H9 (cell line): ENCODE measurements at regions not wholly inside any gene's neighbourhood (a gene's known extent, or its start where the extent isn't known, plus 50 kb on each side); places are given as distances from the start of the nearest gene placed in this dataset.

ENCODE experiments used
- DNase-seq: peaks from one replicate; pipeline ENCODE4 v3.0.0-alpha.2; 2017
- H2AFZ ChIP-seq: one replicate; pipeline ENCODE4 v1.6.1; 2013; ENCODE audit warnings: mild to moderate bottlenecking, low read length, control low read depth, moderate library complexity
- H2AK5ac ChIP-seq: 2 replicates; pipeline ENCODE4 v1.6.1; 2013; ENCODE audit warnings: low read length, control low read depth, mixed read lengths; ENCODE audit not compliant: insufficient read length
- H2BK120ac ChIP-seq: one replicate; pipeline ENCODE4 v1.6.1; 2013; ENCODE audit warnings: low read depth, mild to moderate bottlenecking, low read length, control low read depth, inconsistent platforms; ENCODE audit not compliant: poor library complexity, severe bottlenecking
- H2BK12ac ChIP-seq: 2 replicates; pipeline ENCODE4 v1.6.1; 2013; ENCODE audit warnings: low read length, control low read depth, mixed read lengths, low read depth; ENCODE audit not compliant: insufficient read length
- H2BK15ac ChIP-seq: 2 replicates; pipeline ENCODE4 v1.6.1; 2013; ENCODE audit warnings: low read depth, low read length, control low read depth
- H2BK20ac ChIP-seq: one replicate; pipeline ENCODE4 v1.6.1; 2013; ENCODE audit warnings: low read depth, mild to moderate bottlenecking, low read length, control low read depth, inconsistent platforms; ENCODE audit not compliant: poor library complexity, severe bottlenecking
- H2BK5ac ChIP-seq: 2 replicates; pipeline ENCODE4 v1.6.1; 2013; ENCODE audit warnings: low read length, control low read depth, mixed read lengths; ENCODE audit not compliant: insufficient read length
- H3K14ac ChIP-seq: 2 replicates; pipeline ENCODE4 v1.6.1; 2013; ENCODE audit warnings: low read length, control low read depth; ENCODE audit not compliant: insufficient read depth
- H3K18ac ChIP-seq: 2 replicates; pipeline ENCODE4 v1.6.1; 2013; ENCODE audit warnings: low read depth, mild to moderate bottlenecking, mixed read lengths, low read length, control low read depth; ENCODE audit not compliant: insufficient read length
- H3K23ac ChIP-seq: 2 replicates; pipeline ENCODE4 v1.6.1; 2013; ENCODE audit warnings: low read length, control low read depth, mixed read lengths, low read depth; ENCODE audit not compliant: insufficient read length
- H3K23me2 ChIP-seq: 2 replicates; pipeline ENCODE4 v1.6.1; 2013; ENCODE audit warnings: low read depth, mild to moderate bottlenecking, mixed read lengths, low read length, control low read depth; ENCODE audit not compliant: insufficient read length, poor library complexity, severe bottlenecking
- H3K27ac ChIP-seq: 2 replicates; pipeline ENCODE4 v1.5.1; 2013; ENCODE audit warnings: low read length, control low read depth, mixed read lengths, low read depth; ENCODE audit not compliant: insufficient read length
- H3K27me3 ChIP-seq: 2 replicates; pipeline ENCODE4 v1.6.1; 2013; ENCODE audit warnings: low read length, control low read depth, inconsistent platforms; ENCODE audit not compliant: insufficient read depth
- H3K4ac ChIP-seq: 2 replicates; pipeline ENCODE4 v1.6.1; 2013; ENCODE audit warnings: low read depth, mild to moderate bottlenecking, control low read depth, inconsistent platforms, low read length, moderate library complexity
- H3K4me1 ChIP-seq: 2 replicates; pipeline ENCODE4 v1.6.1; 2013; ENCODE audit warnings: low read length, control low read depth, inconsistent platforms; ENCODE audit not compliant: insufficient read depth
- H3K4me2 ChIP-seq: 2 replicates; pipeline ENCODE4 v1.6.1; 2013; ENCODE audit warnings: low read length, control low read depth, mixed read lengths; ENCODE audit not compliant: insufficient read length, insufficient read depth
- H3K56ac ChIP-seq: 2 replicates; pipeline ENCODE4 v1.6.1; 2013; ENCODE audit warnings: low read depth, mild to moderate bottlenecking, mixed read lengths, low read length, control low read depth; ENCODE audit not compliant: insufficient read length
- H3K79me1 ChIP-seq: 2 replicates; pipeline ENCODE4 v1.6.1; 2013; ENCODE audit warnings: low read depth, mild to moderate bottlenecking, moderate library complexity, low read length, control low read depth, inconsistent platforms; ENCODE audit not compliant: insufficient read depth, poor library complexity, severe bottlenecking
- H3K79me2 ChIP-seq: 2 replicates; pipeline ENCODE4 v1.6.1; 2013; ENCODE audit warnings: low read length, control low read depth, inconsistent platforms; ENCODE audit not compliant: insufficient read depth
- H3K9ac ChIP-seq: 2 replicates; pipeline ENCODE4 v1.6.1; 2013; ENCODE audit warnings: low read length, control low read depth, mixed read lengths; ENCODE audit not compliant: insufficient read length; ENCODE audit errors: extremely low read depth
- H3K9me3 ChIP-seq: one replicate; pipeline ENCODE4 v1.6.1; 2013; ENCODE audit warnings: low read depth, low read length, inconsistent platforms; ENCODE audit not compliant: control insufficient read depth
- H3T11ph ChIP-seq: one replicate; pipeline ENCODE4 v1.6.1; 2013; ENCODE audit warnings: mild to moderate bottlenecking, low read length, control low read depth, inconsistent platforms
- H4K20me1 ChIP-seq: one replicate; pipeline ENCODE4 v1.6.1; 2013; ENCODE audit not compliant: control insufficient read depth, insufficient read length, insufficient read depth
- H4K5ac ChIP-seq: 2 replicates; pipeline ENCODE4 v1.6.1; 2013; ENCODE audit warnings: low read depth, mild to moderate bottlenecking, mixed read lengths, low read length, control low read depth; ENCODE audit not compliant: insufficient read length
- H4K8ac ChIP-seq: replicated peaks from 2 replicates; pipeline ENCODE4 v1.6.1; 2013; ENCODE audit warnings: low read length, control low read depth, mixed read lengths, low read depth; ENCODE audit not compliant: insufficient read length
- H4K91ac ChIP-seq: 2 replicates; pipeline ENCODE4 v1.6.1; 2013; ENCODE audit warnings: low read depth, mild to moderate bottlenecking, moderate library complexity, mixed read lengths, low read length, control low read depth; ENCODE audit not compliant: insufficient read length
- H3K27ac Mint-ChIP-seq, 3 experiments: 2 replicates in 2 of 3; 3 replicates in 1 of 3; pipeline ENCODE4 v1.8.0; 2020 to 2021; ENCODE audit warnings: mixed read lengths in 3 of 3, mild to moderate bottlenecking in 1 of 3, moderate library complexity in 1 of 3
- H3K27me3 Mint-ChIP-seq: 2 replicates; pipeline ENCODE4 v1.8.0; 2021; ENCODE audit warnings: low read depth, mild to moderate bottlenecking, moderate library complexity, mixed read lengths
- H3K36me3 Mint-ChIP-seq, 3 experiments: 2 replicates in 2 of 3; 3 replicates in 1 of 3; pipeline ENCODE4 v1.8.0; 2020 to 2021; ENCODE audit warnings: low read depth in 3 of 3, mixed read lengths in 3 of 3; ENCODE audit not compliant: insufficient read depth in 1 of 3
- H3K4me1 Mint-ChIP-seq, 2 experiments: 2 replicates each; pipeline ENCODE4 v1.8.0; 2020; ENCODE audit warnings: mixed read lengths in 2 of 2
- H3K4me3 Mint-ChIP-seq, 2 experiments: 2 replicates in 1 of 2; 3 replicates in 1 of 2; pipeline ENCODE4 v1.8.0; 2020 to 2021; ENCODE audit warnings: mild to moderate bottlenecking in 2 of 2, mixed read lengths in 2 of 2, moderate library complexity in 1 of 2
- H3K9me3 Mint-ChIP-seq, 2 experiments: 2 replicates in 1 of 2; 3 replicates in 1 of 2; pipeline ENCODE4 v1.8.0; 2020; ENCODE audit warnings: mild to moderate bottlenecking in 2 of 2, mixed read lengths in 2 of 2, moderate library complexity in 1 of 2
- CTCF ChIP-seq: fragments of 200-600 bp; sonication (generic); conservative IDR thresholded peaks from 3 replicates; pipeline ENCODE4 v1.8.0; 2021; ENCODE audit warnings: antibody characterized with exemption, mild to moderate bottlenecking
- WGBS: extraction: QIAGEN DNeasy Blood & Tissue Kit; methylation state at CpG from one replicate; pipeline ENCODE4 v1.1.7; 2013; ENCODE audit warnings: missing lambda C conversion rate, low lambda C conversion rate, mixed read lengths; ENCODE audit not compliant: insufficient read length; ENCODE audit errors: extremely low coverage; 5-methylcytosine and 5-hydroxymethylcytosine counted together

GRCh38 chr13:40503966-40504591 is 162.4 kb downstream of the FOXO1 start:
- Mint-ChIP-seq H3K36me3 (no peaks in the 10 kb centered on the region), H3K27me3 (no peaks in the 10 kb centered on the region), H3K9me3 (no peaks in the 10 kb centered on the region), H3K4me3 (no peak overlapping the region), H3K4me1 (peaks cover 4 to 10% of the 10 kb centered on the region in 2 experiments; a peak in 3 of 4 replicates), H3K27ac (peak overlapping the region in 2 of 3 experiments; percentile 55 to 83; a peak in 2 of 7 replicates)
- H2BK12ac ChIP-seq: no peak overlapping the region
- no peak overlapping the region for H2BK15ac ChIP-seq
- H3K27me3 ChIP-seq: no peaks in the 10 kb centered on the region
- H2BK20ac ChIP-seq: no peak overlapping the region
- no peaks in the 10 kb centered on the region for H3K79me1 ChIP-seq
- H4K5ac ChIP-seq: no peak overlapping the region
- no peak overlapping the region for H3K56ac ChIP-seq
- DNase-seq: no peak
- no peak overlapping the region for H3K18ac ChIP-seq
- no peaks in the 10 kb centered on the region for H3K4me1 ChIP-seq
- H3K9me3 ChIP-seq: no peaks in the 10 kb centered on the region
- H4K20me1 ChIP-seq: no peaks in the 10 kb centered on the region
- H3K79me2 ChIP-seq: no peaks in the 10 kb centered on the region
- no peak overlapping the region for H3K4me2 ChIP-seq
- H2BK5ac ChIP-seq: no peak overlapping the region
- H3K23me2 ChIP-seq: no peaks in the 10 kb centered on the region
- no peak overlapping the region for H3T11ph ChIP-seq
- H3K27ac ChIP-seq: no peak overlapping the region
- no peak overlapping the region for H4K91ac ChIP-seq
- no peak overlapping the region for H4K8ac ChIP-seq
- no peak overlapping the region for H3K9ac ChIP-seq
- no CpG with 5 or more reads among the region's 2 CpGs for WGBS
- H3K14ac ChIP-seq: no peak overlapping the region; the same call in 1 of the 2 replicates
- no peak overlapping the region for H2AFZ ChIP-seq
- no peak overlapping the region for H2AK5ac ChIP-seq
- TF ChIP-seq CTCF: no peak
- H3K23ac ChIP-seq: no peak overlapping the region
- no peak overlapping the region for H3K4ac ChIP-seq
- H2BK120ac ChIP-seq: no peak overlapping the region
